ENCODE measurements at regions not wholly inside any gene's neighbourhood (a gene's known extent, or its start where the extent isn't known, plus 50 kb on each side); places are given as distances from the start of the nearest gene placed in this dataset.

DNA sequence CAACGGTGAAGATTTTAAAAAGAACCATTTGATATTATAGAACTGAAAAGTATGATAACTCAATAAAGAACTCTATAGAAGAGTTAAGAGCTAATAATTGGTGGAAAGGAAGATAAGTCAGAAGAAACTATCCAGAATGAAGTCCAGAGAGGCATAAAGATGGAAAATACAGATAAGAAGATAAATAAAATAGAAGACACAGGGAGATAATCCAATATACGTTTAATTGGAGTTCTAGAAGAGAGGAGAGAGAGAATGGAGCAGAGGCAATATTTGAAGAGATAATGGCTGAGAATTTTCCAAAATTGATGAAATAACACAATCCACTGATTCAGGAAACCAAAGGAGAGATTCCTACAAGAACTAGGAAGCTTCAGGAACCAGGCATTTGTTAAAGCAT lies 49.8 kb upstream of the EPHB3 start:
- Mint-ChIP-seq H3K9me3 (peaks cover 12 to 13% of the 10 kb centered on the region in 2 experiments), H3K4me3 (no peak overlapping the region), H3K4me1 (peaks cover 26% of the 10 kb centered on the region in 2 experiments), H3K36me3 (ENCODE audit: insufficient read depth in 1 of 3, low read depth in 3 of 3) (peaks cover 0 to 12% (median 3%) of the 10 kb centered on the region in 3 experiments; a peak in 5 of 7 replicates), H3K27ac (no peak overlapping the region), H3K27me3 (ENCODE audit: low read depth) (peaks cover 75% of the 10 kb centered on the region)
- Histone ChIP-seq H2BK120ac (ENCODE audit: low read depth, low read length, poor library complexity, severe bottlenecking) (no peak overlapping the region), H3K4ac (ENCODE audit: low read depth, low read length) (no peak overlapping the region), H3K79me1 (ENCODE audit: insufficient read depth, low read depth, low read length, poor library complexity, severe bottlenecking) (no peaks in the 10 kb centered on the region), H3K4me1 (ENCODE audit: insufficient read depth, low read length) (peaks cover 5% of the 10 kb centered on the region; the same call in 1 of the 2 replicates), H2BK20ac (ENCODE audit: low read depth, low read length, poor library complexity, severe bottlenecking) (no peak overlapping the region), H3K27ac (ENCODE audit: insufficient read length, low read depth, low read length) (no peak overlapping the region), H3K23me2 (ENCODE audit: insufficient read length, low read depth, low read length, poor library complexity, severe bottlenecking) (peaks cover 6% of the 10 kb centered on the region), H2AFZ (ENCODE audit: low read length) (no peak overlapping the region), H4K5ac (ENCODE audit: insufficient read length, low read depth, low read length) (no peak overlapping the region), H3K4me2 (ENCODE audit: insufficient read depth, insufficient read length, low read length) (no peak overlapping the region), H3K9me3 (ENCODE audit: control insufficient read depth, low read depth, low read length) (no peaks in the 10 kb centered on the region), H2BK15ac (ENCODE audit: low read depth, low read length) (no peak overlapping the region), H4K91ac (ENCODE audit: insufficient read length, low read depth, low read length) (no peak overlapping the region), H4K20me1 (ENCODE audit: control insufficient read depth, insufficient read depth, insufficient read length) (no peaks in the 10 kb centered on the region), H2BK12ac (ENCODE audit: insufficient read length, low read depth, low read length) (no peak overlapping the region), H3K14ac (ENCODE audit: insufficient read depth, low read length) (no peak overlapping the region), H3K23ac (ENCODE audit: insufficient read length, low read depth, low read length) (no peak overlapping the region), H3K79me2 (ENCODE audit: insufficient read depth, low read length) (no peaks in the 10 kb centered on the region), H2AK5ac (ENCODE audit: insufficient read length, low read length) (no peak overlapping the region), H4K8ac (replicated peaks; ENCODE audit: insufficient read length, low read depth, low read length) (no peak overlapping the region), H3K18ac (ENCODE audit: insufficient read length, low read depth, low read length) (no peak overlapping the region), H3T11ph (ENCODE audit: low read length) (no peak overlapping the region), H3K9ac (ENCODE audit: extremely low read depth, insufficient read length, low read length) (no peak overlapping the region), H2BK5ac (ENCODE audit: insufficient read length, low read length) (no peak overlapping the region), H3K27me3 (ENCODE audit: insufficient read depth, low read length) (peaks cover 9% of the 10 kb centered on the region), H3K56ac (ENCODE audit: insufficient read length, low read depth, low read length) (no peak overlapping the region)
- 100% methylated on average over 1 of the region's 2 CpGs for WGBS (ENCODE audit: extremely low coverage, insufficient read length, low lambda C conversion rate)
- TF ChIP-seq, protein P1, sequence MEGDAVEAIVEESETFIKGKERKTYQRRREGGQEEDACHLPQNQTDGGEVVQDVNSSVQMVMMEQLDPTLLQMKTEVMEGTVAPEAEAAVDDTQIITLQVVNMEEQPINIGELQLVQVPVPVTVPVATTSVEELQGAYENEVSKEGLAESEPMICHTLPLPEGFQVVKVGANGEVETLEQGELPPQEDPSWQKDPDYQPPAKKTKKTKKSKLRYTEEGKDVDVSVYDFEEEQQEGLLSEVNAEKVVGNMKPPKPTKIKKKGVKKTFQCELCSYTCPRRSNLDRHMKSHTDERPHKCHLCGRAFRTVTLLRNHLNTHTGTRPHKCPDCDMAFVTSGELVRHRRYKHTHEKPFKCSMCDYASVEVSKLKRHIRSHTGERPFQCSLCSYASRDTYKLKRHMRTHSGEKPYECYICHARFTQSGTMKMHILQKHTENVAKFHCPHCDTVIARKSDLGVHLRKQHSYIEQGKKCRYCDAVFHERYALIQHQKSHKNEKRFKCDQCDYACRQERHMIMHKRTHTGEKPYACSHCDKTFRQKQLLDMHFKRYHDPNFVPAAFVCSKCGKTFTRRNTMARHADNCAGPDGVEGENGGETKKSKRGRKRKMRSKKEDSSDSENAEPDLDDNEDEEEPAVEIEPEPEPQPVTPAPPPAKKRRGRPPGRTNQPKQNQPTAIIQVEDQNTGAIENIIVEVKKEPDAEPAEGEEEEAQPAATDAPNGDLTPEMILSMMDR (conservative IDR thresholded peaks at IDR 0.05) = no peak
- DNase-seq = no peak
